GM23338 (cell line): ENCODE measurements at regions not wholly inside any gene's neighbourhood (a gene's known extent, or its start where the extent isn't known, plus 50 kb on each side); places are given as distances from the start of the nearest gene placed in this dataset.

Experiments
- ATAC-seq: fragments of 200-7000 bp; cut with Tn5 transposase; 3 replicates; pipeline ENCODE4 v1.9.1; 2020
- DNase-seq: peaks from one replicate; pipeline ENCODE4 v3.0.0-alpha.2; 2015; ENCODE audit warnings: low spot score
- H2AFZ ChIP-seq: fragments of 200-600 bp; sonication (generic); 2 replicates; pipeline ENCODE4 v1.8.0; 2016; ENCODE audit warnings: antibody characterized with exemption, mild to moderate bottlenecking, moderate library complexity
- H3F3A ChIP-seq: fragments of 200-600 bp; sonication (generic); replicated peaks from 2 replicates; pipeline ENCODE4 v1.8.0; 2017; ENCODE audit warnings: antibody characterized with exemption, mixed run types, low read depth
- H3K27ac ChIP-seq: fragments of 200-600 bp; sonication (generic); 2 replicates; pipeline ENCODE4 v1.6.1; 2016; ENCODE audit warnings: low read depth
- H3K27me3 ChIP-seq: fragments of 200-600 bp; sonication (generic); 2 replicates; pipeline ENCODE4 v1.8.0; 2016; ENCODE audit warnings: mild to moderate bottlenecking, mixed run types, moderate library complexity; ENCODE audit not compliant: insufficient read depth
- H3K36me3 ChIP-seq: fragments of 200-600 bp; sonication (generic); 2 replicates; pipeline ENCODE4 v1.8.0; 2016; ENCODE audit warnings: mild to moderate bottlenecking; ENCODE audit not compliant: insufficient read depth
- H3K4me1 ChIP-seq: fragments of 200-600 bp; sonication (generic); 2 replicates; pipeline ENCODE4 v1.8.0; 2016; ENCODE audit warnings: mild to moderate bottlenecking, moderate library complexity; ENCODE audit not compliant: insufficient read depth
- H3K4me2 ChIP-seq: fragments of 200-600 bp; sonication (generic); 2 replicates; pipeline ENCODE4 v1.7.1; 2017; ENCODE audit warnings: mixed run types
- H3K4me3 ChIP-seq: fragments of 200-600 bp; sonication (generic); 2 replicates; pipeline ENCODE4 v1.6.1; 2016; ENCODE audit warnings: mixed run types
- H3K79me2 ChIP-seq: fragments of 200-600 bp; sonication (generic); replicated peaks from 2 replicates; pipeline ENCODE4 v1.8.0; 2017; ENCODE audit warnings: mild to moderate bottlenecking; ENCODE audit not compliant: insufficient read depth
- H3K9me2 ChIP-seq: fragments of 200-600 bp; sonication (generic); 2 replicates; pipeline ENCODE4 v1.8.0; 2017; ENCODE audit not compliant: insufficient read depth
- H4K20me1 ChIP-seq: fragments of 200-600 bp; sonication (generic); replicated peaks from 2 replicates; pipeline ENCODE4 v1.8.0; 2017; ENCODE audit warnings: mild to moderate bottlenecking; ENCODE audit not compliant: insufficient read depth
- H3K27ac Mint-ChIP-seq: 2 replicates; pipeline ENCODE4 v1.8.0; 2020; ENCODE audit warnings: inconsistent platforms, mild to moderate bottlenecking, moderate library complexity, mixed read lengths
- H3K27me3 Mint-ChIP-seq: 3 replicates; pipeline ENCODE4 v1.8.0; 2022; ENCODE audit warnings: low read depth, mild to moderate bottlenecking, moderate library complexity, mixed read lengths, inconsistent platforms; ENCODE audit not compliant: insufficient read depth, poor library complexity
- H3K36me3 Mint-ChIP-seq: 3 replicates; pipeline ENCODE4 v1.8.0; 2021; ENCODE audit warnings: low read depth, mild to moderate bottlenecking, inconsistent platforms, moderate library complexity, mixed read lengths
- H3K4me1 Mint-ChIP-seq: 3 replicates; pipeline ENCODE4 v1.8.0; 2020; ENCODE audit warnings: mild to moderate bottlenecking, inconsistent platforms, mixed read lengths
- H3K4me3 Mint-ChIP-seq: 3 replicates; pipeline ENCODE4 v1.8.0; 2021; ENCODE audit warnings: moderate library complexity, mild to moderate bottlenecking, inconsistent platforms, mixed read lengths
- H3K9me3 Mint-ChIP-seq: 3 replicates; pipeline ENCODE4 v1.8.0; 2020; ENCODE audit warnings: moderate library complexity, mild to moderate bottlenecking, inconsistent platforms, mixed read lengths
- CREB1 ChIP-seq: fragments of 250-450 bp; sonication (Bioruptor Pico); IDR thresholded peaks from 2 replicates; pipeline ENCODE4 v1.5.0; 2020; ENCODE audit warnings: low read depth, mild to moderate bottlenecking, moderate library complexity
- EZH2 ChIP-seq: fragments of 200-600 bp; sonication (generic); IDR thresholded peaks from one replicate; pipeline ENCODE4 v1.8.0; 2017; ENCODE audit warnings: antibody characterized with exemption, mild to moderate bottlenecking, low read depth; ENCODE audit not compliant: unreplicated experiment
- EZH2phosphoT487 ChIP-seq: fragments of 200-600 bp; sonication (generic); IDR thresholded peaks from one replicate; pipeline ENCODE4 v1.8.1; 2018; ENCODE audit warnings: antibody characterized with exemption; ENCODE audit not compliant: unreplicated experiment
- JUNB ChIP-seq: IDR thresholded peaks from one replicate; pipeline ENCODE4 v1.6.1; 2016; ENCODE audit warnings: antibody characterized with exemption; ENCODE audit not compliant: unreplicated experiment
- NANOG ChIP-seq: IDR thresholded peaks from 2 replicates; pipeline ENCODE4 v1.6.1; 2016; ENCODE audit warnings: antibody characterized with exemption, borderline replicate concordance
- POLR2AphosphoS5 ChIP-seq: IDR thresholded peaks from 2 replicates; pipeline ENCODE4 v1.6.1; 2016; ENCODE audit warnings: antibody characterized with exemption, low read depth
- STAT1 ChIP-seq: IDR thresholded peaks from one replicate; pipeline ENCODE4 v1.6.1; 2016; ENCODE audit warnings: antibody characterized with exemption; ENCODE audit not compliant: unreplicated experiment
- ZNF114 ChIP-seq: fragments of 250-450 bp; sonication (Bioruptor Pico); IDR thresholded peaks from 2 replicates; pipeline ENCODE4 v1.5.0; 2020; ENCODE audit warnings: mild to moderate bottlenecking, moderate library complexity
- ZNF331 ChIP-seq: fragments of 250-450 bp; sonication (Bioruptor Pico); IDR thresholded peaks from 2 replicates; pipeline ENCODE4 v1.5.0; 2020; ENCODE audit warnings: low read depth, mild to moderate bottlenecking, moderate library complexity
- TF ChIP-seq, protein P1 (sequence below): IDR thresholded peaks from one replicate; pipeline ENCODE4 v1.6.1; 2018; ENCODE audit warnings: antibody characterized with exemption; ENCODE audit not compliant: unreplicated experiment
- TF ChIP-seq, protein P2 (sequence below): IDR thresholded peaks from 2 replicates; pipeline ENCODE4 v1.6.1; 2016; ENCODE audit warnings: antibody characterized with exemption
- TF ChIP-seq, protein P3 (sequence below): fragments of 250-450 bp; sonication (Bioruptor Pico); IDR thresholded peaks from 2 replicates; pipeline ENCODE4 v1.5.0; 2020; ENCODE audit warnings: mild to moderate bottlenecking, moderate library complexity

DNA sequence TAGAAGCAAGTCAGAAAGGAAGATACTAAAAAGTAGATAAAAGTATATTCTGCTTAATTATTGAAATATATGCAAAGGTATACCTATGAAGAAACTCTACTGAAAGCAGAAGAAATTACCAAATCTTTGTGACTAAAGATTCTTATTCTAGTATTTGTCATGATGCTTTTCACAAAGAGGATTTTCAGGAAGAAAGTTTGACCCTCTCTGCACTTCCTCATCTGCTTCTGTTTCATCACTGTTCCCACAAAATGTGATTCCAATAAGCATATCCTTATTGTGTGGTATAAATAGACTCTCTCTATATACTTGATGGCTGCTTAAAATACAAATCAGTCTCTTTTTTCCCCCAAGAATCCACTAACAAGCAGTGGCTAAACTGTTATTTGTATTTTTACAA lies 2139.6 kb upstream of the ACO1 start (continued):
- TF ChIP-seq, protein P1, sequence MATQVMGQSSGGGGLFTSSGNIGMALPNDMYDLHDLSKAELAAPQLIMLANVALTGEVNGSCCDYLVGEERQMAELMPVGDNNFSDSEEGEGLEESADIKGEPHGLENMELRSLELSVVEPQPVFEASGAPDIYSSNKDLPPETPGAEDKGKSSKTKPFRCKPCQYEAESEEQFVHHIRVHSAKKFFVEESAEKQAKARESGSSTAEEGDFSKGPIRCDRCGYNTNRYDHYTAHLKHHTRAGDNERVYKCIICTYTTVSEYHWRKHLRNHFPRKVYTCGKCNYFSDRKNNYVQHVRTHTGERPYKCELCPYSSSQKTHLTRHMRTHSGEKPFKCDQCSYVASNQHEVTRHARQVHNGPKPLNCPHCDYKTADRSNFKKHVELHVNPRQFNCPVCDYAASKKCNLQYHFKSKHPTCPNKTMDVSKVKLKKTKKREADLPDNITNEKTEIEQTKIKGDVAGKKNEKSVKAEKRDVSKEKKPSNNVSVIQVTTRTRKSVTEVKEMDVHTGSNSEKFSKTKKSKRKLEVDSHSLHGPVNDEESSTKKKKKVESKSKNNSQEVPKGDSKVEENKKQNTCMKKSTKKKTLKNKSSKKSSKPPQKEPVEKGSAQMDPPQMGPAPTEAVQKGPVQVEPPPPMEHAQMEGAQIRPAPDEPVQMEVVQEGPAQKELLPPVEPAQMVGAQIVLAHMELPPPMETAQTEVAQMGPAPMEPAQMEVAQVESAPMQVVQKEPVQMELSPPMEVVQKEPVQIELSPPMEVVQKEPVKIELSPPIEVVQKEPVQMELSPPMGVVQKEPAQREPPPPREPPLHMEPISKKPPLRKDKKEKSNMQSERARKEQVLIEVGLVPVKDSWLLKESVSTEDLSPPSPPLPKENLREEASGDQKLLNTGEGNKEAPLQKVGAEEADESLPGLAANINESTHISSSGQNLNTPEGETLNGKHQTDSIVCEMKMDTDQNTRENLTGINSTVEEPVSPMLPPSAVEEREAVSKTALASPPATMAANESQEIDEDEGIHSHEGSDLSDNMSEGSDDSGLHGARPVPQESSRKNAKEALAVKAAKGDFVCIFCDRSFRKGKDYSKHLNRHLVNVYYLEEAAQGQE, result no peak
- TF ChIP-seq ZNF114 (CRISPR knock-in tag) (no peak), EZH2phosphoT487 (no peak), EZH2 (no peak), NANOG (no peak), CREB1 (CRISPR knock-in tag) (no peak), STAT1 (no peak)

DNA sequence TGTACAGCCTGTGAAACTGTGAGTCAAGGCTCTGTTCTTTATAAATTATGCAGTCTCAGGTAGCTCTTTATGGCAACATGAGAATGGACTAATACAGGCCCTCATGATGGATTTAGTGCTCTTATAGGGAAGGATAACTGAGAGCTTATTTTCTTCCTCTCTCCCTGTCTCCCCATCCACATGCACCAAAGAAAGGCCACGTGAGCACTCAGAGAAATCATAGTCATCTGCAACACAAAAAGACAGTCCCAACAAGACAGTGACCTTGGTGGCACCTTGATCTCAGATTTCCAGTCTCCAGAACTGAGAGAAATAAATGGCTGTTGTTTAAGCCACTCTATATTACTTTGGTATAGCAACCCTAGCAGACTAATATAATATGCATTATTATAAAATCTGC lies 2133.6 kb upstream of the ACO1 start:
- peak overlapping the region; percentile 56; the same call in 1 of the 2 replicates for H3K27ac Mint-ChIP-seq
- no peaks in the 10 kb centered on the region for H4K20me1 ChIP-seq
- no peaks in the 10 kb centered on the region for H3K36me3 ChIP-seq
- H3K27me3 ChIP-seq, result no peaks in the 10 kb centered on the region
- peaks cover 15% of the 10 kb centered on the region; the same call in 1 of the 2 replicates for H3K4me1 ChIP-seq
- no peak for ATAC-seq
- no peaks in the 10 kb centered on the region for H3K79me2 ChIP-seq
- H3K36me3 Mint-ChIP-seq, result no peaks in the 10 kb centered on the region
- H3K9me3 Mint-ChIP-seq, result no peaks in the 10 kb centered on the region
- no peak overlapping the region for H3K4me3 ChIP-seq
- H2AFZ ChIP-seq, result peak overlapping the region; percentile 80; the same call in 1 of the 2 replicates
- H3K27ac ChIP-seq, result no peak overlapping the region
- H3K4me1 Mint-ChIP-seq, result peaks cover 25% of the 10 kb centered on the region
- no peak overlapping the region for H3K4me3 Mint-ChIP-seq
- H3K4me2 ChIP-seq, result no peak overlapping the region
- H3F3A ChIP-seq, result no peaks in the 10 kb centered on the region
- H3K9me2 ChIP-seq, result no peaks in the 10 kb centered on the region
- no peaks in the 10 kb centered on the region for H3K27me3 Mint-ChIP-seq
- DNase-seq, result no peak
- TF ChIP-seq POLR2AphosphoS5, result no peak
- TF ChIP-seq ZNF331 (CRISPR knock-in tag), result no peak
- TF ChIP-seq STAT1, result no peak
- no peak for TF ChIP-seq JUNB
- no peak for TF ChIP-seq EZH2phosphoT487
- TF ChIP-seq, protein P2, sequence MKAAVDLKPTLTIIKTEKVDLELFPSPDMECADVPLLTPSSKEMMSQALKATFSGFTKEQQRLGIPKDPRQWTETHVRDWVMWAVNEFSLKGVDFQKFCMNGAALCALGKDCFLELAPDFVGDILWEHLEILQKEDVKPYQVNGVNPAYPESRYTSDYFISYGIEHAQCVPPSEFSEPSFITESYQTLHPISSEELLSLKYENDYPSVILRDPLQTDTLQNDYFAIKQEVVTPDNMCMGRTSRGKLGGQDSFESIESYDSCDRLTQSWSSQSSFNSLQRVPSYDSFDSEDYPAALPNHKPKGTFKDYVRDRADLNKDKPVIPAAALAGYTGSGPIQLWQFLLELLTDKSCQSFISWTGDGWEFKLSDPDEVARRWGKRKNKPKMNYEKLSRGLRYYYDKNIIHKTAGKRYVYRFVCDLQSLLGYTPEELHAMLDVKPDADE, result no peak
- no peak for TF ChIP-seq EZH2
- TF ChIP-seq, protein P3, sequence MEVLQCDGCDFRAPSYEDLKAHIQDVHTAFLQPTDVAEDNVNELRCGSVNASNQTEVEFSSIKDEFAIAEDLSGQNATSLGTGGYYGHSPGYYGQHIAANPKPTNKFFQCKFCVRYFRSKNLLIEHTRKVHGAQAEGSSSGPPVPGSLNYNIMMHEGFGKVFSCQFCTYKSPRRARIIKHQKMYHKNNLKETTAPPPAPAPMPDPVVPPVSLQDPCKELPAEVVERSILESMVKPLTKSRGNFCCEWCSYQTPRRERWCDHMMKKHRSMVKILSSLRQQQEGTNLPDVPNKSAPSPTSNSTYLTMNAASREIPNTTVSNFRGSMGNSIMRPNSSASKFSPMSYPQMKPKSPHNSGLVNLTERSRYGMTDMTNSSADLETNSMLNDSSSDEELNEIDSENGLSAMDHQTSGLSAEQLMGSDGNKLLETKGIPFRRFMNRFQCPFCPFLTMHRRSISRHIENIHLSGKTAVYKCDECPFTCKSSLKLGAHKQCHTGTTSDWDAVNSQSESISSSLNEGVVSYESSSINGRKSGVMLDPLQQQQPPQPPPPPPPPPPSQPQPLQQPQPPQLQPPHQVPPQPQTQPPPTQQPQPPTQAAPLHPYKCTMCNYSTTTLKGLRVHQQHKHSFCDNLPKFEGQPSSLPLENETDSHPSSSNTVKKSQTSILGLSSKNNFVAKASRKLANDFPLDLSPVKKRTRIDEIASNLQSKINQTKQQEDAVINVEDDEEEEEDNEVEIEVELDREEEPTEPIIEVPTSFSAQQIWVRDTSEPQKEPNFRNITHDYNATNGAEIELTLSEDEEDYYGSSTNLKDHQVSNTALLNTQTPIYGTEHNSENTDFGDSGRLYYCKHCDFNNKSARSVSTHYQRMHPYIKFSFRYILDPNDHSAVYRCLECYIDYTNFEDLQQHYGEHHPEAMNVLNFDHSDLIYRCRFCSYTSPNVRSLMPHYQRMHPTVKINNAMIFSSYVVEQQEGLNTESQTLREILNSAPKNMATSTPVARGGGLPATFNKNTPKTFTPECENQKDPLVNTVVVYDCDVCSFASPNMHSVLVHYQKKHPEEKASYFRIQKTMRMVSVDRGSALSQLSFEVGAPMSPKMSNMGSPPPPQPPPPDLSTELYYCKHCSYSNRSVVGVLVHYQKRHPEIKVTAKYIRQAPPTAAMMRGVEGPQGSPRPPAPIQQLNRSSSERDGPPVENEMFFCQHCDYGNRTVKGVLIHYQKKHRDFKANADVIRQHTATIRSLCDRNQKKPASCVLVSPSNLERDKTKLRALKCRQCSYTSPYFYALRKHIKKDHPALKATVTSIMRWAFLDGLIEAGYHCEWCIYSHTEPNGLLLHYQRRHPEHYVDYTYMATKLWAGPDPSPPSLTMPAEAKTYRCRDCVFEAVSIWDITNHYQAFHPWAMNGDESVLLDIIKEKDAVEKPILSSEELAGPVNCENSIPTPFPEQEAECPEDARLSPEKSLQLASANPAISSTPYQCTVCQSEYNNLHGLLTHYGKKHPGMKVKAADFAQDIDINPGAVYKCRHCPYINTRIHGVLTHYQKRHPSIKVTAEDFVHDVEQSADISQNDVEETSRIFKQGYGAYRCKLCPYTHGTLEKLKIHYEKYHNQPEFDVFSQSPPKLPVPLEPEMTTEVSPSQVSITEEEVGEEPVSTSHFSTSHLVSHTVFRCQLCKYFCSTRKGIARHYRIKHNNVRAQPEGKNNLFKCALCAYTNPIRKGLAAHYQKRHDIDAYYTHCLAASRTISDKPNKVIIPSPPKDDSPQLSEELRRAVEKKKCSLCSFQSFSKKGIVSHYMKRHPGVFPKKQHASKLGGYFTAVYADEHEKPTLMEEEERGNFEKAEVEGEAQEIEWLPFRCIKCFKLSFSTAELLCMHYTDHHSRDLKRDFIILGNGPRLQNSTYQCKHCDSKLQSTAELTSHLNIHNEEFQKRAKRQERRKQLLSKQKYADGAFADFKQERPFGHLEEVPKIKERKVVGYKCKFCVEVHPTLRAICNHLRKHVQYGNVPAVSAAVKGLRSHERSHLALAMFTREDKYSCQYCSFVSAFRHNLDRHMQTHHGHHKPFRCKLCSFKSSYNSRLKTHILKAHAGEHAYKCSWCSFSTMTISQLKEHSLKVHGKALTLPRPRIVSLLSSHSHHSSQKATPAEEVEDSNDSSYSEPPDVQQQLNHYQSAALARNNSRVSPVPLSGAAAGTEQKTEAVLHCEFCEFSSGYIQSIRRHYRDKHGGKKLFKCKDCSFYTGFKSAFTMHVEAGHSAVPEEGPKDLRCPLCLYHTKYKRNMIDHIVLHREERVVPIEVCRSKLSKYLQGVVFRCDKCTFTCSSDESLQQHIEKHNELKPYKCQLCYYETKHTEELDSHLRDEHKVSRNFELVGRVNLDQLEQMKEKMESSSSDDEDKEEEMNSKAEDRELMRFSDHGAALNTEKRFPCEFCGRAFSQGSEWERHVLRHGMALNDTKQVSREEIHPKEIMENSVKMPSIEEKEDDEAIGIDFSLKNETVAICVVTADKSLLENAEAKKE (CRISPR knock-in tag), result no peak
- no peak for TF ChIP-seq CREB1 (CRISPR knock-in tag)
